ENCODE measurements at regions not wholly inside any gene's neighbourhood (a gene's known extent, or its start where the extent isn't known, plus 50 kb on each side); places are given as distances from the start of the nearest gene placed in this dataset.
A peak's percentile ranks its signal among the peaks of the same experiment; 100 is the strongest.

- in situ Hi-C loops (cut with MboI; ENCODE audit: low pct_unique_long_range_greater_than_20kb, low sequenced_read_pairs), result no loop called here
Measured at GRCh38 chr21:21605521-21605920, 607.3 kb downstream of the NCAM2 start.

GRCh38 chr21:21606041-21606440, 607.8 kb downstream of the NCAM2 start:
- no peak for DNase-seq
- in situ Hi-C loops (cut with MboI; ENCODE audit: low pct_unique_long_range_greater_than_20kb, low sequenced_read_pairs), result no loop called here

More at GRCh38 chr21:21605521-21605920, 607.3 kb downstream of the NCAM2 start:
- no peak for DNase-seq

GRCh38 chr21:21612466-21612865, 614.3 kb downstream of the NCAM2 start:
- in situ Hi-C loops (cut with MboI; ENCODE audit: low pct_unique_long_range_greater_than_20kb, low sequenced_read_pairs), result no loop called here
- DNase-seq, result no peak

- DNase-seq, result no peak
- in situ Hi-C loops (cut with MboI; ENCODE audit: low pct_unique_long_range_greater_than_20kb, low sequenced_read_pairs), result no loop called here
Measured at GRCh38 chr21:21614966-21615365, 616.8 kb downstream of the NCAM2 start.

GRCh38 chr21:21622460-21623234, 624.4 kb downstream of the NCAM2 start:
- no peak for DNase-seq
- in situ Hi-C loops (cut with MboI; ENCODE audit: low pct_unique_long_range_greater_than_20kb, low sequenced_read_pairs), result no loop called here

- in situ Hi-C loops (cut with MboI; ENCODE audit: low pct_unique_long_range_greater_than_20kb, low sequenced_read_pairs), result no loop called here
- DNase-seq, result no peak
Measured at GRCh38 chr21:21624674-21625073, 626.5 kb downstream of the NCAM2 start.

GRCh38 chr21:21631961-21632360, 633.8 kb downstream of the NCAM2 start:
- DNase-seq, result no peak
- in situ Hi-C loops (cut with MboI; ENCODE audit: low pct_unique_long_range_greater_than_20kb, low sequenced_read_pairs), result no loop called here

- DNase-seq, result no peak
- in situ Hi-C loops (cut with MboI; ENCODE audit: low pct_unique_long_range_greater_than_20kb, low sequenced_read_pairs), result no loop called here
Measured at GRCh38 chr21:21632926-21633325, 634.7 kb downstream of the NCAM2 start.

- DNase-seq, result no peak
- in situ Hi-C loops (cut with MboI; ENCODE audit: low pct_unique_long_range_greater_than_20kb, low sequenced_read_pairs), result no loop called here
Measured at GRCh38 chr21:21661741-21662140, 663.5 kb downstream of the NCAM2 start.

GRCh38 chr21:21662776-21663175, 664.6 kb downstream of the NCAM2 start:
- DNase-seq, result no peak

GRCh38 chr21:21664871-21665270, 666.7 kb downstream of the NCAM2 start:
- DNase-seq, result no peak
- in situ Hi-C loops (cut with MboI; ENCODE audit: low pct_unique_long_range_greater_than_20kb, low sequenced_read_pairs), result no loop called here

More at GRCh38 chr21:21662776-21663175, 664.6 kb downstream of the NCAM2 start:
- in situ Hi-C loops (cut with MboI; ENCODE audit: low pct_unique_long_range_greater_than_20kb, low sequenced_read_pairs), result no loop called here

GRCh38 chr21:21666689-21667088, 668.5 kb downstream of the NCAM2 start:
- in situ Hi-C loops (cut with MboI; ENCODE audit: low pct_unique_long_range_greater_than_20kb, low sequenced_read_pairs), result no loop called here
- DNase-seq, result no peak

GRCh38 chr21:21668198-21668597, 670.0 kb downstream of the NCAM2 start:
- no peak for DNase-seq
- in situ Hi-C loops (cut with MboI; ENCODE audit: low pct_unique_long_range_greater_than_20kb, low sequenced_read_pairs), result no loop called here

- DNase-seq, result no peak
- in situ Hi-C loops (cut with MboI; ENCODE audit: low pct_unique_long_range_greater_than_20kb, low sequenced_read_pairs), result no loop called here
Measured at GRCh38 chr21:21673959-21674358, 675.8 kb downstream of the NCAM2 start.

- DNase-seq, result no peak
- in situ Hi-C loops (cut with MboI; ENCODE audit: low pct_unique_long_range_greater_than_20kb, low sequenced_read_pairs), result no loop called here
Measured at GRCh38 chr21:21675601-21676000, 677.4 kb downstream of the NCAM2 start.

- DNase-seq, result no peak
- in situ Hi-C loops (cut with MboI; ENCODE audit: low pct_unique_long_range_greater_than_20kb, low sequenced_read_pairs), result no loop called here
Measured at GRCh38 chr21:21682172-21682571, 684.0 kb downstream of the NCAM2 start.

- in situ Hi-C loops (cut with MboI; ENCODE audit: low pct_unique_long_range_greater_than_20kb, low sequenced_read_pairs), result no loop called here
- DNase-seq, result peak; percentile 23
Measured at GRCh38 chr21:21688889-21689288, 690.7 kb downstream of the NCAM2 start.

GRCh38 chr21:21690068-21690665, 692.0 kb downstream of the NCAM2 start:
- DNase-seq, result no peak

GRCh38 chr21:21712748-21713520, 714.7 kb downstream of the NCAM2 start:
- in situ Hi-C loops (cut with MboI; ENCODE audit: low pct_unique_long_range_greater_than_20kb, low sequenced_read_pairs), result no loop called here
- no peak for DNase-seq

More at GRCh38 chr21:21690068-21690665, 692.0 kb downstream of the NCAM2 start:
- in situ Hi-C loops (cut with MboI; ENCODE audit: low pct_unique_long_range_greater_than_20kb, low sequenced_read_pairs), result no loop called here

- in situ Hi-C loops (cut with MboI; ENCODE audit: low pct_unique_long_range_greater_than_20kb, low sequenced_read_pairs), result no loop called here
- DNase-seq, result no peak
Measured at GRCh38 chr21:21713651-21714180, 715.5 kb downstream of the NCAM2 start.
